ENCODE measurements at regions not wholly inside any gene's neighbourhood (a gene's known extent, or its start where the extent isn't known, plus 50 kb on each side); places are given as distances from the start of the nearest gene placed in this dataset.

DNA sequence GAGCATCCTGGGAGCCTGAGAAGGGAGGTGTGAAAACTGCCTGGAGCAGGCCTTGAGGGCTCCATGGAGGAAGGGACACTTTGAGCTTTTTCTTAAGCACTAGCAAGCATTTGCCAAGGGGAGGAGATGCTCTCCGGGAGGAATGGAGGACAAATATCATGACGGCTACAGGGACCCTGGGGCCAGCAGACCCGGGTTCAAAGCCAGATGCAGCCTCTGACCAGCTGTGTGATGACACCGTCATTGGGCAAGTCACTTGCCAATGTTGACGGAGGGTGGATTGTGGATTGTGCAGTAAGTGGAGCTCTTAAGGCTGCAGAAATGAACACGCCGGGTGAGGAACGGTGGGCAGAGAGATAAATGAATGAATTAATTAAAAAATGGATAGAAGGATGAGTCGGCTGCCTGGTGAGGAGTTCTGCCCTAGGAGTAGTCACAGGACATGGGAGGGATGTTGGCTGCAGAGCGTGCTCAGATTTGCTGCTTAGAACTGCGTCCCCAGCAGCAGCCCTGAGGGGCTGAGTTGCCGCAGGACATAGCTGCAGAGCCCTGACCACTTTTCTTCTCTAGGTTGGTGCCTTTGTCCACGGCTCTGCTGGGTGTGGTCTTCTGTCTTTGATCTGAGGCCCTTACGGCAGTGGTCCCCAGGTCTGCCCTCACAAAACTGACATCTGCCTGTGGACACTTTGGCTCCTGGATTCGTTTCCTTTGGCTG lies 507.6 kb downstream of the NPHP4 start:
- no peak overlapping the region for H3K4me3 Mint-ChIP-seq
- peaks cover 63% of the 10 kb centered on the region for H3K9me3 Mint-ChIP-seq
- TF ChIP-seq SP1 (CRISPR knock-in tag; conservative IDR thresholded peaks at IDR 0.05) (no peak), ZNF671 (CRISPR knock-in tag; IDR thresholded peaks at IDR 0.05) (no peak), TCF7 (CRISPR knock-in tag; IDR thresholded peaks at IDR 0.05; ENCODE audit: low read depth) (no peak), KAT7 (CRISPR knock-in tag; IDR thresholded peaks at IDR 0.05; ENCODE audit: borderline replicate concordance) (no peak)
- TF ChIP-seq, protein P1, sequence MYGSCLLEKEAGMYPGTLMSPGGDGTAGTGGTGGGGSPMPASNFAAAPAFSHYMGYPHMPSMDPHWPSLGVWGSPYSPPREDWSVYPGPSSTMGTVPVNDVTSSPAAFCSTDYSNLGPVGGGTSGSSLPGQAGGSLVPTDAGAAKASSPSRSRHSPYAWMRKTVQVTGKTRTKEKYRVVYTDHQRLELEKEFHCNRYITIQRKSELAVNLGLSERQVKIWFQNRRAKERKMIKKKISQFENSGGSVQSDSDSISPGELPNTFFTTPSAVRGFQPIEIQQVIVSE (CRISPR knock-in tag; IDR thresholded peaks at IDR 0.05; ENCODE audit: borderline replicate concordance): no peak
- TF ChIP-seq, protein P2, sequence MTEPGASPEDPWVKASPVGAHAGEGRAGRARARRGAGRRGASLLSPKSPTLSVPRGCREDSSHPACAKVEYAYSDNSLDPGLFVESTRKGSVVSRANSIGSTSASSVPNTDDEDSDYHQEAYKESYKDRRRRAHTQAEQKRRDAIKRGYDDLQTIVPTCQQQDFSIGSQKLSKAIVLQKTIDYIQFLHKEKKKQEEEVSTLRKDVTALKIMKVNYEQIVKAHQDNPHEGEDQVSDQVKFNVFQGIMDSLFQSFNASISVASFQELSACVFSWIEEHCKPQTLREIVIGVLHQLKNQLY (CRISPR knock-in tag; IDR thresholded peaks at IDR 0.05): no peak
- ChIA-PET CTCF (no interaction called here), POLR2A (no interaction called here)
- peaks cover 11% of the 10 kb centered on the region for H3K27me3 Mint-ChIP-seq (ENCODE audit: low read depth)
- DNase-seq (ENCODE audit: low spot score) (no peak), ATAC-seq (no peak)
- no peak overlapping the region for H3K27ac Mint-ChIP-seq
- peaks cover 62% of the 10 kb centered on the region for H3K36me3 Mint-ChIP-seq
- no peaks in the 10 kb centered on the region for H3K4me1 Mint-ChIP-seq

DNA sequence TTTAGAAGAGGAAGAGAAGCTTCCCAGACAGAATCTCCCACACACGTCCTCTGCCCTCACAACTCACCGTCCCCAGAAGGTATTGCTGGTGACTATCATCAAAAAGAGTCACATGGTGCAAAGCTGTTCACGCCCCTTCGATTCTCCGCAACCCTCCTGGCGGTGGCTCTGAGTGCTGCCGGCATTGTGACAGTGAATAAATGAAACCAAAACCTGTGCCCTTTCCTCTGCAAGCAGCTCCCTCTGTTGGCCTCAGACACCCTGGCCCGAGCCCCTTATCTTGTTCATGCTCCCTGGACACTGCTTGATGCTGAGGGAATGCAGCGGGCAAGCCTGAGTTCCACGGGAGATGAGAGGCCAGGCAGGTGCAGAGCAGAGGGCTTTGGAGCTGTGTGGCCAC lies 510.3 kb downstream of the NPHP4 start:
- Mint-ChIP-seq H3K4me3 (no peak overlapping the region), H3K27me3 (ENCODE audit: low read depth) (peaks cover 18% of the 10 kb centered on the region), H3K27ac (no peak overlapping the region), H3K36me3 (peaks cover 75% of the 10 kb centered on the region), H3K4me1 (no peaks in the 10 kb centered on the region), H3K9me3 (peaks cover 78% of the 10 kb centered on the region)
- no peak for ATAC-seq
- DNase-seq (ENCODE audit: low spot score): peak; percentile 11
- ChIA-PET POLR2A (no interaction called here), CTCF (interaction anchor here (0.8 to 1.2 kb wide), 3 partner anchors 9 to 264 kb away, joined by 3 to 4 read pairs (median 3); no protein-coding TSS in a partner anchor)
- TF ChIP-seq, protein P1 (CRISPR knock-in tag; IDR thresholded peaks at IDR 0.05; ENCODE audit: borderline replicate concordance): no peak
- TF ChIP-seq GABPB1 (CRISPR knock-in tag; IDR thresholded peaks at IDR 0.05): no peak
- TF ChIP-seq, protein P3, sequence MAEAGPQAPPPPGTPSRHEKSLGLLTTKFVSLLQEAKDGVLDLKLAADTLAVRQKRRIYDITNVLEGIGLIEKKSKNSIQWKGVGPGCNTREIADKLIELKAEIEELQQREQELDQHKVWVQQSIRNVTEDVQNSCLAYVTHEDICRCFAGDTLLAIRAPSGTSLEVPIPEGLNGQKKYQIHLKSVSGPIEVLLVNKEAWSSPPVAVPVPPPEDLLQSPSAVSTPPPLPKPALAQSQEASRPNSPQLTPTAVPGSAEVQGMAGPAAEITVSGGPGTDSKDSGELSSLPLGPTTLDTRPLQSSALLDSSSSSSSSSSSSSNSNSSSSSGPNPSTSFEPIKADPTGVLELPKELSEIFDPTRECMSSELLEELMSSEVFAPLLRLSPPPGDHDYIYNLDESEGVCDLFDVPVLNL (CRISPR knock-in tag; IDR thresholded peaks at IDR 0.05; ENCODE audit: borderline replicate concordance, low read depth): no peak
- TF ChIP-seq, protein P4, sequence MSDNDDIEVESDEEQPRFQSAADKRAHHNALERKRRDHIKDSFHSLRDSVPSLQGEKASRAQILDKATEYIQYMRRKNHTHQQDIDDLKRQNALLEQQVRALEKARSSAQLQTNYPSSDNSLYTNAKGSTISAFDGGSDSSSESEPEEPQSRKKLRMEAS (CRISPR knock-in tag; IDR thresholded peaks at IDR 0.05): no peak
- no peak for TF ChIP-seq NFE2L1 (CRISPR knock-in tag; IDR thresholded peaks at IDR 0.05)
- TF ChIP-seq, protein P5, sequence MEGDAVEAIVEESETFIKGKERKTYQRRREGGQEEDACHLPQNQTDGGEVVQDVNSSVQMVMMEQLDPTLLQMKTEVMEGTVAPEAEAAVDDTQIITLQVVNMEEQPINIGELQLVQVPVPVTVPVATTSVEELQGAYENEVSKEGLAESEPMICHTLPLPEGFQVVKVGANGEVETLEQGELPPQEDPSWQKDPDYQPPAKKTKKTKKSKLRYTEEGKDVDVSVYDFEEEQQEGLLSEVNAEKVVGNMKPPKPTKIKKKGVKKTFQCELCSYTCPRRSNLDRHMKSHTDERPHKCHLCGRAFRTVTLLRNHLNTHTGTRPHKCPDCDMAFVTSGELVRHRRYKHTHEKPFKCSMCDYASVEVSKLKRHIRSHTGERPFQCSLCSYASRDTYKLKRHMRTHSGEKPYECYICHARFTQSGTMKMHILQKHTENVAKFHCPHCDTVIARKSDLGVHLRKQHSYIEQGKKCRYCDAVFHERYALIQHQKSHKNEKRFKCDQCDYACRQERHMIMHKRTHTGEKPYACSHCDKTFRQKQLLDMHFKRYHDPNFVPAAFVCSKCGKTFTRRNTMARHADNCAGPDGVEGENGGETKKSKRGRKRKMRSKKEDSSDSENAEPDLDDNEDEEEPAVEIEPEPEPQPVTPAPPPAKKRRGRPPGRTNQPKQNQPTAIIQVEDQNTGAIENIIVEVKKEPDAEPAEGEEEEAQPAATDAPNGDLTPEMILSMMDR (IDR thresholded peaks at IDR 0.05): no peak
- TF ChIP-seq, protein P6, sequence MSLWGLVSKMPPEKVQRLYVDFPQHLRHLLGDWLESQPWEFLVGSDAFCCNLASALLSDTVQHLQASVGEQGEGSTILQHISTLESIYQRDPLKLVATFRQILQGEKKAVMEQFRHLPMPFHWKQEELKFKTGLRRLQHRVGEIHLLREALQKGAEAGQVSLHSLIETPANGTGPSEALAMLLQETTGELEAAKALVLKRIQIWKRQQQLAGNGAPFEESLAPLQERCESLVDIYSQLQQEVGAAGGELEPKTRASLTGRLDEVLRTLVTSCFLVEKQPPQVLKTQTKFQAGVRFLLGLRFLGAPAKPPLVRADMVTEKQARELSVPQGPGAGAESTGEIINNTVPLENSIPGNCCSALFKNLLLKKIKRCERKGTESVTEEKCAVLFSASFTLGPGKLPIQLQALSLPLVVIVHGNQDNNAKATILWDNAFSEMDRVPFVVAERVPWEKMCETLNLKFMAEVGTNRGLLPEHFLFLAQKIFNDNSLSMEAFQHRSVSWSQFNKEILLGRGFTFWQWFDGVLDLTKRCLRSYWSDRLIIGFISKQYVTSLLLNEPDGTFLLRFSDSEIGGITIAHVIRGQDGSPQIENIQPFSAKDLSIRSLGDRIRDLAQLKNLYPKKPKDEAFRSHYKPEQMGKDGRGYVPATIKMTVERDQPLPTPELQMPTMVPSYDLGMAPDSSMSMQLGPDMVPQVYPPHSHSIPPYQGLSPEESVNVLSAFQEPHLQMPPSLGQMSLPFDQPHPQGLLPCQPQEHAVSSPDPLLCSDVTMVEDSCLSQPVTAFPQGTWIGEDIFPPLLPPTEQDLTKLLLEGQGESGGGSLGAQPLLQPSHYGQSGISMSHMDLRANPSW (CRISPR knock-in tag; conservative IDR thresholded peaks at IDR 0.05; ENCODE audit: low read depth): no peak
- TF ChIP-seq CREB1 (CRISPR knock-in tag; IDR thresholded peaks at IDR 0.05): no peak
- TF ChIP-seq, protein P7, sequence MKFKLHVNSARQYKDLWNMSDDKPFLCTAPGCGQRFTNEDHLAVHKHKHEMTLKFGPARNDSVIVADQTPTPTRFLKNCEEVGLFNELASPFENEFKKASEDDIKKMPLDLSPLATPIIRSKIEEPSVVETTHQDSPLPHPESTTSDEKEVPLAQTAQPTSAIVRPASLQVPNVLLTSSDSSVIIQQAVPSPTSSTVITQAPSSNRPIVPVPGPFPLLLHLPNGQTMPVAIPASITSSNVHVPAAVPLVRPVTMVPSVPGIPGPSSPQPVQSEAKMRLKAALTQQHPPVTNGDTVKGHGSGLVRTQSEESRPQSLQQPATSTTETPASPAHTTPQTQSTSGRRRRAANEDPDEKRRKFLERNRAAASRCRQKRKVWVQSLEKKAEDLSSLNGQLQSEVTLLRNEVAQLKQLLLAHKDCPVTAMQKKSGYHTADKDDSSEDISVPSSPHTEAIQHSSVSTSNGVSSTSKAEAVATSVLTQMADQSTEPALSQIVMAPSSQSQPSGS (CRISPR knock-in tag; IDR thresholded peaks at IDR 0.05; ENCODE audit: borderline replicate concordance, low read depth): no peak
- TF ChIP-seq ZNF423 (CRISPR knock-in tag; IDR thresholded peaks at IDR 0.05): no peak
- no peak for TF ChIP-seq RELA (CRISPR knock-in tag; IDR thresholded peaks at IDR 0.05; ENCODE audit: borderline replicate concordance)
- TF ChIP-seq, protein P8, sequence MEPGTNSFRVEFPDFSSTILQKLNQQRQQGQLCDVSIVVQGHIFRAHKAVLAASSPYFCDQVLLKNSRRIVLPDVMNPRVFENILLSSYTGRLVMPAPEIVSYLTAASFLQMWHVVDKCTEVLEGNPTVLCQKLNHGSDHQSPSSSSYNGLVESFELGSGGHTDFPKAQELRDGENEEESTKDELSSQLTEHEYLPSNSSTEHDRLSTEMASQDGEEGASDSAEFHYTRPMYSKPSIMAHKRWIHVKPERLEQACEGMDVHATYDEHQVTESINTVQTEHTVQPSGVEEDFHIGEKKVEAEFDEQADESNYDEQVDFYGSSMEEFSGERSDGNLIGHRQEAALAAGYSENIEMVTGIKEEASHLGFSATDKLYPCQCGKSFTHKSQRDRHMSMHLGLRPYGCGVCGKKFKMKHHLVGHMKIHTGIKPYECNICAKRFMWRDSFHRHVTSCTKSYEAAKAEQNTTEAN (CRISPR knock-in tag; IDR thresholded peaks at IDR 0.05): no peak
- TF ChIP-seq SOX15 (CRISPR knock-in tag; IDR thresholded peaks at IDR 0.05): no peak
- no peak for TF ChIP-seq FOXP1 (CRISPR knock-in tag; IDR thresholded peaks at IDR 0.05; ENCODE audit: borderline replicate concordance)
- TF ChIP-seq NFATC4 (CRISPR knock-in tag; IDR thresholded peaks at IDR 0.05): no peak
- no peak for TF ChIP-seq RORB (CRISPR knock-in tag; IDR thresholded peaks at IDR 0.05)
- TF ChIP-seq, protein P9, sequence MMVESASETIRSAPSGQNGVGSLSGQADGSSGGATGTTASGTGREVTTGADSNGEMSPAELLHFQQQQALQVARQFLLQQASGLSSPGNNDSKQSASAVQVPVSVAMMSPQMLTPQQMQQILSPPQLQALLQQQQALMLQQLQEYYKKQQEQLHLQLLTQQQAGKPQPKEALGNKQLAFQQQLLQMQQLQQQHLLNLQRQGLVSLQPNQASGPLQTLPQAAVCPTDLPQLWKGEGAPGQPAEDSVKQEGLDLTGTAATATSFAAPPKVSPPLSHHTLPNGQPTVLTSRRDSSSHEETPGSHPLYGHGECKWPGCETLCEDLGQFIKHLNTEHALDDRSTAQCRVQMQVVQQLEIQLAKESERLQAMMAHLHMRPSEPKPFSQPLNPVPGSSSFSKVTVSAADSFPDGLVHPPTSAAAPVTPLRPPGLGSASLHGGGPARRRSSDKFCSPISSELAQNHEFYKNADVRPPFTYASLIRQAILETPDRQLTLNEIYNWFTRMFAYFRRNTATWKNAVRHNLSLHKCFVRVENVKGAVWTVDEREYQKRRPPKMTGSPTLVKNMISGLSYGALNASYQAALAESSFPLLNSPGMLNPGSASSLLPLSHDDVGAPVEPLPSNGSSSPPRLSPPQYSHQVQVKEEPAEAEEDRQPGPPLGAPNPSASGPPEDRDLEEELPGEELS (CRISPR knock-in tag; IDR thresholded peaks at IDR 0.05): no peak

Data from WTC11 (cell line).